ENCODE measurements at regions not wholly inside any gene's neighbourhood (a gene's known extent, or its start where the extent isn't known, plus 50 kb on each side); places are given as distances from the start of the nearest gene placed in this dataset.

DNA sequence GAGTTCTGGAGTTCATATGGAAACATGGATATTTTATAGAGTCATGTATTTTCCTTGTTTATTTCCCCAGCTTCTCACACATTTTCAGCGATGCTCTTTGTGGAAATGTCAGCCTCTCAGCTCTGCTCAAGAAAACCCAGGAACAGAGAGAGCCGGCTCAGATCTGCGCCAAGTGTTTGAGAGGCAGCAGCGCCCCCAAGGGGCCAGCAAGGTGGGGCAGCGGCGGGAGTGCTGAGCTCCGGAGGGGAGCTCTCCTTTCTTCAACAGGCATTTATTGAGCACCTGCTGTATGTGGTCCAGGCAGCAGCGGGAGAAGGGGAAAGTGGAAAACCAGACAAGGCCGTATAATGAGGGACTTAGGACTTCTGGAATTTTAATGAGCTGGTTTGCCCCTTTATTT lies 421.1 kb upstream of the C16orf82 start:
- TF ChIP-seq TCF12 (IDR thresholded peaks at IDR 0.05; ENCODE audit: low read depth, low read length): no peak
- TF ChIP-seq SMC3 (IDR thresholded peaks at IDR 0.05; ENCODE audit: borderline replicate concordance, low read length): no peak
- TF ChIP-seq, protein P1, sequence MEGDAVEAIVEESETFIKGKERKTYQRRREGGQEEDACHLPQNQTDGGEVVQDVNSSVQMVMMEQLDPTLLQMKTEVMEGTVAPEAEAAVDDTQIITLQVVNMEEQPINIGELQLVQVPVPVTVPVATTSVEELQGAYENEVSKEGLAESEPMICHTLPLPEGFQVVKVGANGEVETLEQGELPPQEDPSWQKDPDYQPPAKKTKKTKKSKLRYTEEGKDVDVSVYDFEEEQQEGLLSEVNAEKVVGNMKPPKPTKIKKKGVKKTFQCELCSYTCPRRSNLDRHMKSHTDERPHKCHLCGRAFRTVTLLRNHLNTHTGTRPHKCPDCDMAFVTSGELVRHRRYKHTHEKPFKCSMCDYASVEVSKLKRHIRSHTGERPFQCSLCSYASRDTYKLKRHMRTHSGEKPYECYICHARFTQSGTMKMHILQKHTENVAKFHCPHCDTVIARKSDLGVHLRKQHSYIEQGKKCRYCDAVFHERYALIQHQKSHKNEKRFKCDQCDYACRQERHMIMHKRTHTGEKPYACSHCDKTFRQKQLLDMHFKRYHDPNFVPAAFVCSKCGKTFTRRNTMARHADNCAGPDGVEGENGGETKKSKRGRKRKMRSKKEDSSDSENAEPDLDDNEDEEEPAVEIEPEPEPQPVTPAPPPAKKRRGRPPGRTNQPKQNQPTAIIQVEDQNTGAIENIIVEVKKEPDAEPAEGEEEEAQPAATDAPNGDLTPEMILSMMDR (IDR thresholded peaks at IDR 0.05 in 2 of 3, conservative IDR thresholded peaks at IDR 0.05 in 1 of 3; ENCODE audit: control insufficient read depth in 2 of 3, extremely low read depth in 1 of 3, insufficient read depth in 1 of 3, low read depth in 3 of 3, low read length in 3 of 3): peak; percentile 18 to 29 (median 26); a peak in 1 of 6 replicates
- no peak for TF ChIP-seq EP300 (IDR thresholded peaks at IDR 0.05; ENCODE audit: borderline replicate concordance in 1 of 2, control insufficient read depth in 1 of 2, low read depth in 2 of 2, low read length in 2 of 2)

All from GM12878 (cell line).